Right lobe of liver (tissue), 6 donors: ENCODE measurements at regions not wholly inside any gene's neighbourhood (a gene's known extent, or its start where the extent isn't known, plus 50 kb on each side); places are given as distances from the start of the nearest gene placed in this dataset.

Source experiments
- ATAC-seq, 4 donors: fragments of 200-7000 bp; cut with Tn5 transposase; one replicate each; pipeline ENCODE4 v1.9.1; 2020; ENCODE audit warnings: mild to moderate bottlenecking in 4 of 4, moderate library complexity in 4 of 4
- DNase-seq, 3 donors: peaks; one replicate each; pipeline ENCODE4 v3.0.0-alpha.2; 2020
- H3K27ac ChIP-seq, 3 donors: fragments of 200-600 bp; one replicate each; pipeline ENCODE4 v1.8.0; 2022
- H3K27me3 ChIP-seq, 2 donors: fragments of 200-600 bp; one replicate each; pipeline ENCODE4 v1.8.0; 2022
- H3K36me3 ChIP-seq, 4 donors: fragments of 200-600 bp; sonication (generic) in 1 of 4; one replicate each; pipeline versions ENCODE4 v1.5.1 to v1.8.0; 2017 to 2022; ENCODE audit warnings: control low read depth in 1 of 4
- H3K4me1 ChIP-seq, 4 donors: fragments of 200-600 bp; sonication (generic) in 1 of 4; one replicate each; pipeline versions ENCODE4 v1.5.1 to v1.8.0; 2017 to 2022; ENCODE audit warnings: control low read depth in 1 of 4
- H3K4me3 ChIP-seq, 3 donors: fragments of 200-600 bp; one replicate each; pipeline ENCODE4 v1.8.0; 2022
- H3K9me3 ChIP-seq, 4 donors: fragments of 200-600 bp; sonication (generic) in 1 of 4; one replicate each; pipeline versions ENCODE4 v1.5.1 to v1.8.0; 2017 to 2022; ENCODE audit warnings: control low read depth in 1 of 4
- CTCF ChIP-seq, 4 donors: fragments of 200-600 bp in 3 of 4; fragments of 450-650 bp in 1 of 4; IDR thresholded peaks; one replicate each; pipeline versions ENCODE4 v1.5.1 to v1.8.0; 2016 to 2022; ENCODE audit warnings: antibody characterized with exemption in 4 of 4, mild to moderate bottlenecking in 2 of 4
- POLR2A ChIP-seq: fragments of 450-650 bp; IDR thresholded peaks from one replicate; pipeline ENCODE4 v1.6.1; 2017; ENCODE audit warnings: antibody characterized with exemption, mild to moderate bottlenecking
- WGBS: methylation state at CpG from one replicate; pipeline ENCODE4 v1.1.6; 2018; ENCODE audit warnings: low coverage, low lambda C conversion rate; ENCODE audit not compliant: insufficient coverage; ENCODE audit errors: missing lambda C conversion rate; 5-methylcytosine and 5-hydroxymethylcytosine counted together
- intact Hi-C, 2 donors: fragments of 100-400 bp; cut with DNase I; formaldehyde crosslinking; loops; one replicate each; pipeline versions ENCODE4 v1.11.2 to v1.14.1; 2022
- donor health status: DM: no; HTN: yes; CAD: no.
- donor health status: DM: no; HTN: no; CAD: no.
- donor health status: DM: no; HTN: no; CAD: no.
- donor health status: DM: no; HTN: yes; CAD: no.
- donor health status: DM: no; HTN: yes; CAD: no.

- ATAC-seq (no peak), DNase-seq (no peak)
- intact Hi-C loops = no loop called here
- Histone ChIP-seq H3K36me3 (no peaks in the 10 kb centered on the region), H3K27me3 (no peaks in the 10 kb centered on the region), H3K4me3 (no peak overlapping the region), H3K27ac (no peak overlapping the region), H3K9me3 (no peaks in the 10 kb centered on the region), H3K4me1 (no peaks in the 10 kb centered on the region)
- TF ChIP-seq POLR2A (no peak), CTCF (IDR thresholded peaks at IDR 0.05) (no peak)
- 49% methylated on average over 2 of the region's 2 CpGs for WGBS
Measured at GRCh38 chr4:133866328-133866699, 335.3 kb downstream of the PABPC4L start.

GRCh38 chr4:133865612-133866327, 335.8 kb downstream of the PABPC4L start:
- no peak for DNase-seq
- no peak for ATAC-seq
- H3K9me3 ChIP-seq = no peaks in the 10 kb centered on the region
- intact Hi-C loops = no loop called here
- no peaks in the 10 kb centered on the region for H3K36me3 ChIP-seq
- no peak overlapping the region for H3K27ac ChIP-seq
- no peak for TF ChIP-seq POLR2A
- TF ChIP-seq CTCF (IDR thresholded peaks at IDR 0.05) = no peak
- H3K27me3 ChIP-seq = no peaks in the 10 kb centered on the region
- no peaks in the 10 kb centered on the region for H3K4me1 ChIP-seq
- no peak overlapping the region for H3K4me3 ChIP-seq
- WGBS = 25% methylated on average over 1 of the region's 1 CpG

GRCh38 chr4:133863153-133863552, 338.4 kb downstream of the PABPC4L start:
- ATAC-seq = no peak
- intact Hi-C loops = no loop called here
- H3K36me3 ChIP-seq = no peaks in the 10 kb centered on the region
- H3K27ac ChIP-seq = no peak overlapping the region
- no peaks in the 10 kb centered on the region for H3K4me1 ChIP-seq
- H3K27me3 ChIP-seq = no peaks in the 10 kb centered on the region
- H3K4me3 ChIP-seq = no peak overlapping the region
- 74% methylated on average over 3 of the region's 3 CpGs for WGBS
- DNase-seq = no peak
- no peak for TF ChIP-seq POLR2A
- TF ChIP-seq CTCF (IDR thresholded peaks at IDR 0.05) = no peak
- H3K9me3 ChIP-seq = no peaks in the 10 kb centered on the region

GRCh38 chr4:133856731-133857355, 344.7 kb downstream of the PABPC4L start:
- no peak for ATAC-seq
- Histone ChIP-seq H3K27me3 (no peaks in the 10 kb centered on the region), H3K36me3 (no peaks in the 10 kb centered on the region), H3K4me1 (no peaks in the 10 kb centered on the region), H3K4me3 (no peak overlapping the region), H3K9me3 (no peaks in the 10 kb centered on the region), H3K27ac (no peak overlapping the region)
- DNase-seq = no peak
- intact Hi-C loops = no loop called here
- TF ChIP-seq CTCF (IDR thresholded peaks at IDR 0.05) (no peak), POLR2A (no peak)
